Stimulated activated naive CD8-positive, alpha-beta T cell treated with anti-CD3 and anti-CD28 coated beads, Interleukin-15, Interleukin-2, amounts not matched to agents 100 U/mL and 50 U/mL, for 24 hours (primary cell): ENCODE measurements at regions not wholly inside any gene's neighbourhood (a gene's known extent, or its start where the extent isn't known, plus 50 kb on each side); places are given as distances from the start of the nearest gene placed in this dataset.
A peak's percentile ranks its signal among the peaks of the same experiment; 100 is the strongest.

Experiments
- ATAC-seq: fragments of 150-1000 bp; cut with Tn5 transposase; one replicate; pipeline ENCODE4 v1.10.0; 2021
- DNase-seq: peaks from one replicate; pipeline ENCODE4 v3.0.0; 2021

DNA sequence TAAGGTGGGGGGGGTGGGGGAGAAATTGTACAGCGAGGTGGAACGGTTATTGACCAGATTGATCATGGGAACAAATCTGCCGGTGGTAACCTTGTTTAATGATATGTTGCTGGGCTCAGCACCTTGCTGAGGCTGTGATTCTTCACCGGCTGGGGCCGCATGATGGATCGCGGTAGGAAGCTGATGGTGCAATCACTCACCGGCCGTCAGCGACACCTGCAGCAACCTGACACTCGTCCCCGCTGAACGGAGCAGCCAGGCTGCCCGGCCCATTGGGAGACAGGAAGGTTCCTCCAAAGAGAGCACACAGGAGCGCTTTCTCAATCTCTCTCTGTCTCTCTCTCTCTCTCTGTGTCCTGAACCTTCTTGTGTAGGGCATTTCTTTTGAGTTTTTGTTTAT, 128.5 kb upstream of the RRP15 start:
- DNase-seq = no peak

DNA sequence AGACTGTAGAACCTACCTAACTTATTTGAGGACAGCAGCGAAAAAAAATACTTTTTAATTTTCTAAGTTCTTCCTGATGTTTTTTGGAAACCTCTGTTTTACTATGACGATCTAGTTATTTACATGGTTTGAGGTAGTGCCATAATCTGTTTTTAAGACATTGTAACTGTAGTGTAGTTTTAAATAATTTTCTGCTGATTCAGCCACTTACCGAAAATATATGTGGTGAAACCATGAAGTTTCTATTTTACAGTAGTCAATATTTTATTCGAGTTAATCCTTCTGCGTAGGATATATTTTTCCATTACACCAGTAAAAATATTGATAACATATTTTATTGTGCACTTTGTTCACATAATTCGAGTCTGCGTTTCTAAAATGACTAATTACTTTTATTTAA, 121.7 kb upstream of the RRP15 start:
- DNase-seq = no peak
- ATAC-seq = no peak

More for the DNA sequence above, 128.5 kb upstream of the RRP15 start:
- no peak for ATAC-seq

DNA sequence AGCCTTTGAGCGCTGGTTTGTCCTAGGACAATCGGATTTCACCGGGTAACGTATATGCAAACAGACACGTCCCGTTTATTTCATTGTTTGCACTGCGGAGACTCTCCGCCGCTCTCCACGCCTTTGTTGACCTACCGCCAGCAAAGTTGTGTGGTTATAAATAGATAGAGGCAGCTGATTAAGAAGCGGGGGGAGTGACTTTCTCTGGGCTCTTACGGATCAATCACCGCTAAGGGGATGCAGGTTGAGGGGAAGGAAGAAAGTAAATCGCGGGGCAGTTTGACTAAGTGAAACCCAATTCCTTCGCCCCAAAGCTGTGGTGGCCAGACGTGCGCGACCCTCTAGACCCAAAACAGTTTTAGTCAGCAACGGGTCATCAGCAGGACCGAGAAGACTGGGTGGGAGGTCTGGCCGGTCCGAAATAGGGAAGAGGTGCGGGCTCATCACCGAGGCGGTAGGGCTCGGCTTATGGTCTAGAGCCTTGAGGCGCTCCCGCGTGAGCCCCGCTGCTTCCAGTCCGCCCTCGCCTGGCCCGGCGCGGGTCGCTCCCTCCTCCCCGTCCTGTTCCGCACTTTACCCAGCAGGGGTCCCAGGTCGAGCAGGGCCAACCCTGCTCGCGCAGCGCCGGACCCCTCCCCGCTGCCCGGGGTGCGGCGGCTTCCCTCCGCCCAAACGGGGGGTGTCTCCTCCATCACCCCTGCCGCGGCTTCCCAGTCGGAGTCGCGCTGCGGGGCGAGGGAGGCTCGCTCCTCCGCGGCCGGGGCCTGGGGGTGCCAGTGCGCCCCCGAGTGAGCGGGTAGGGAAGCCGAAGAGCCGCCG, 120.8 kb upstream of the RRP15 start:
- DNase-seq (peak; percentile 6), ATAC-seq (peak; percentile 43)

DNA sequence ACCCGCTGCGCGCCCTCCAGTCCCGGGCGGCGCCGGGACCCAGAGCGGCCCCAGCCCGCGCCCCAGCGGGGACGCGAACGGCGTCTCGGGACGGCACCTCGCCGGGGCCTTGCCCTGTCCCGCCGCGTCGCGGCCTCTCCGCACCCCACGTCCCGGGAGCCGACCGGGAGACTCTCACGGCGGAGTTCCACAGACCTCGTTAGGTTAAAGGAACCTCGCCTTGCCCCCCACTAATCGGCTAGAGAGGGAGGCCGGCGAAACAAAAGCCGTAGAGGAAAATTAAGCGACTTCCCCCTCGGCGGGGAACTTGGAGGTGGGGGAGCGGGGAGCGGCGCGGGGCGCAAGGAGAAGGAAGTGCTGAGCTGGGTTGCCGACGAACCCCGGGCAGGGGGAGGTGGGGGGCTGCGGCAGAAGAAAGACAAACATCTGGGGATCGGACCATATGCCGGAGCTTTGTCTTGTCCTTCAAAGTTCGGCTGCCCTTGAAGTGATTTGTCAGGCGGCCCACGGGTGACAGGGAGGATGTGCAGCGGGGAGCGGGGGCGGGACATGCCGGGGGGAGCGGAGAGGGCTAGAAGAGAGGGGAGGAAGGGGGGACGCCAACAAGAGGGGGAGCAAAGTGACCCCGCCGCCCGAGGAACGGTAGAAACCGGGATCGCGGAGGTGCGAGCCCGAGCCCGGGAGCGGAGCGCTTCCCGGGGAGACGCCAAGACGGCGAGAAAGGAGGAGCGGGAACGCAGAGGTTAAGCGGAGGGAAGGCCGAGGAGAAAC, 120.0 kb upstream of the RRP15 start:
- ATAC-seq (peak; percentile 46), DNase-seq (peak; percentile 10)

- DNase-seq = no peak
- ATAC-seq = no peak
These were observed 119.4 kb upstream of the RRP15 start for GRCh38 chr1:218165701-218166114.

- no peak for DNase-seq
- no peak for ATAC-seq
These were observed 118.7 kb upstream of the RRP15 start for GRCh38 chr1:218166268-218166945.

DNA sequence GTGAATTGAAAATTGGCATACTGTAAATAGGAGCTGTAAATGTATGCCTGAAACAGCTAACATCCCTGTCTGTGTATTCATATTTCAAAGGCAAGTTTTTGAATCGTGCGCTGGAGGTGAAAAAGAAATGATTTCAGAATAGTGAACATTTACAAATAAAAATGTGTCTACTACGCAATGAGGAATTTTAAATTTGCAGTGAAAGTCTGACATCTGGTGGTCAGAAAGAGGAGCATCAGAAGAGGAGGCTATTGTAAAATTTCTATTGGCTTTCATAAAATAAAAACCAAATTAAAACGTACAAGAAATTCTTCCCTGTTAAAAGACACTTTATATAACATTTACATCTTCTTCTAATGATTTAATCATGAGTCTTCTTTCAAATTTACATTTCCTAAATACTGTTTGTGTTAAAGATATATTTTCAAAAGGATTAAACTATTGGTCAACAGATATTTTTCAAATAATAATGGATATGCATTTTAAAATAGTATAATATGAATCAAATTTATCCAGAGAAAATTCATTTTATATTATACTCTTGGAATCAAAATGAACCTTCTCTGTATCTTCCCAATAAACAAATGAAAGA, 113.7 kb upstream of the RRP15 start:
- no peak for DNase-seq
- no peak for ATAC-seq

DNA sequence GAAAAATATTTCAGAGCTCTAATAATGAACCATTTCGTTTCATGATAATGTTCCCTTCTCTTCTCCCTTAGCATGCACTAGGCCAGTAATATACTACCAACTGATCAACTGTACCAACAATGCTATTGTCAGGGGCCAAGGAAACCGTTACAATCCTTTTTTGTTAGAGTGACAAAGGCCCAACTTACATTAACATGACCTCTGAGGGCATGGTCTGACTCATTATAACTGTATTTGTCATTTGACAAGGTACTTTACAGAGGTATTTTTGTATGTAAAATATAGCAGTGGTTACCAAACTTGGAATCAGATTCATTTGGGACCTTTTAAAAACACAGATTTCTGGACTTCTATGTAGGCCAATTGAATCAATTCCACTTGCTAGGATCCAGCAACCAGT, 102.6 kb upstream of the RRP15 start:
- ATAC-seq = no peak
- DNase-seq = no peak

DNA sequence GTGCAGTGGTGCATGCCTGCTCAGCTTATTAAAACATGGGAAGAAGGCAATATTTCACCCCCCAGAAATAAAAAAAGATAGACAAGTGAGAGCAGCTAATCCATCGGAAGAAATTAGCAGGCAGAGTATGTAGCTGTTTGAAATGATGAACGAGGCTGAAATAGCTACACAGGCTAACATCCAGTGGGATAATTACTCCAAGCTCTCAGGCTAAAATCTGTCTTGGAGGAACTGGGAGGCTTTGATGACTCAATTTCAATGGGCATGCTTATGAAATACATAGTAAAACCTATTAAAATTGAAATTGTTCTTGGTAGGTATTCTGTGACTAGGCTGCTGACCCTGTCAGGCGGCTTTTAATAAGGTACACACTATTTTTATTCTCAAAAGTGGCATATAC, 84.1 kb upstream of the RRP15 start:
- DNase-seq = no peak
- no peak for ATAC-seq

DNA sequence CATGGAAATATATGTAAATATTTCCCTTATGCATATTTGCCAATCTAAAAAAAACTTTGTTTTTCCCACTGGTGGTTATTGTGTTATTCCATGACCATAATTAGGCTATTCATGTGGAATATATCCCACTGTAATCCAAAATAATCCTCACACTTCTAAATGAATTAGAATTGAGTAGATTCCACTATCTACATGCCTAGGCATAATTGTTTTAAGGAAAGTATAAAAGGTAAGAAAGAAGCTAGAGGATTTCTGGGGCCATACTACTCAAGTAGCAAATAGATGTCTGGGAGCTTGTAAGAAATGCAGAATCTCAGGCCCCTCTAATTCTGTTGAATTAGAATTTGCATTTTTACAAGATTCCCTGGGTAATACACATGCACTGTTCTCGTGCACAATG, 83.5 kb upstream of the RRP15 start:
- no peak for DNase-seq
- ATAC-seq = no peak

- ATAC-seq = no peak
- DNase-seq = no peak
These were observed 79.4 kb upstream of the RRP15 start for GRCh38 chr1:218205721-218206120.

DNA sequence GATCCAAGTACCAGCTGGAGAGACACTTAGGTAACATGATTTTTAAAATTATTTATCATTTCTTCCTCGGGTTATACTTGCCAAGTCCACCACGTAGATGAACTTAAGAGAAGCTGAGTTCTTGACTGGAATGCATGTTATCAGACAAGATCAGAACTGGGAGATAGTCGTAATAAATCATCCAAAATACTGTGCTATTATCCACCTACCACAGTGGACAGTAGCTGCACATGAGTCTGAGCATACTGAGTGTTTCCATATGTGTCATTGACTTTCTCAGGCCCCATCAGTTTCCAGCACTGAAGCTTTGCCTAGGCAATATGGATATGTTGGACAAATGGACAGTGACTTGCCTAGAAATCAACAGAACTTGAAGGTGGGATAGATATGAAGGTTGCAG, 77.9 kb upstream of the RRP15 start:
- ATAC-seq (no peak), DNase-seq (no peak)

DNA sequence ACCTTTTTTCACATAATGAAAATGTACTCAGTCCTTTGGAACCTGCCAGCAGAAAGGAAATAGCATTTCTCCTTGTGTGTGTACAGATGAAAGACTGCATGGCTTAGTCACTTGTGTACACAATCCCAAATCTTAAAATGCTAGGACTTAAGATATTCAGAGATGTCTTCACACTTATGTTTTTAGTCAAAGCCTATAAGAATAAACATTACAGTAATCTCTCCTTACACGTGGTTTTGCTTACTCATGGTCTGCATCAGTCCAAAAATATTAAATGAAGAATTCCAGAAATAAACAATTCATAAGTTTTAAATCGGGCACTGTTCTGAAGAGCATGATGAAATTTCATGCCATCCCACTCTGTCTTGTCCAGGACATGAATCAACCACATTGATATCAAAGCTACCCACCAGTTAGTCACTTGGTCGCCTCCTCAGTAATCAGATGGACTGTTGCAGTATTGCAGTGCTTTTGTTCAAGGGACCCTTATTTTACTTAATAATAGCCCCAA, 75.7 kb upstream of the RRP15 start:
- DNase-seq = no peak
- ATAC-seq = no peak

- ATAC-seq (no peak), DNase-seq (no peak)
These were observed 73.9 kb upstream of the RRP15 start for GRCh38 chr1:218211241-218211640.

- ATAC-seq = no peak
These were observed 68.1 kb upstream of the RRP15 start for GRCh38 chr1:218217040-218217439.

DNA sequence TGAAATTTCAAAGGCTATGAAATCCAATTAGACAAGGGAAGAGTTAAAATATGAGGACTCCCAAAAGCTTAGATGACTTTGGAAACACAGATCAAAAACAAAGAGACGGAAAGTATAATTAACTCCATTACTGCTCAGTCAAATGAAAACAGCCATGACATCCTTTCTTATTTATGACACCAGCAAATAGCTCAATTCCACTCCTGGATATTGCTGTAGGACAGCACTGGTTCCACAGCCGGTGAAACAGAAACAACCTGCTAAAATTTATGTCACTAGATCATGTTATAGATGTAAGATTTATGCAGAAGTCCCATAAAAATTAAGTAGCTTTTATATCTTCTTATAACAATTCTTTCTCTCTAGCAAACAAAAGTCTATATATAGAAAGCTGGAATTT, 65.6 kb upstream of the RRP15 start:
- ATAC-seq = no peak

More at GRCh38 chr1:218217040-218217439, 68.1 kb upstream of the RRP15 start:
- no peak for DNase-seq

DNA sequence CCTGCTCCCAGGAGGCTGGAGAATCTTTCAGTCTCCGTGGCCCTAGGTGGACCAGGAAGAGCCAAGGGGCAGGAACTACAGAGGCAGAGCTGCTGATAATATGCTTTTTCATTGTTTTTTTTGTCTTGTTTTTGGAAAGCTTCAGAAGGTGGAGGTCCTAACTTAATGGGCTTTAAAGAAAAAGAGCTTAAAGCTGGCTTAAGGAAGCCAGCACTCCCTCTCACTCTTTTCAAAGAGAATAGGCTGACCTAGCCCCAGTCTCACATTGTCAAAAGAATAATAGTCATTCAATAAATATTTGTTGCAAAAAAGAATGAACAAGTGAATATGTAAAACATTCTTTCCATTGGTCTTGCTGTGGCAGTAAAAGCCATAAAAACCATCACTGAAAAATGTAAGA, 61.0 kb upstream of the RRP15 start:
- no peak for DNase-seq
- no peak for ATAC-seq

More for the DNA sequence above, 65.6 kb upstream of the RRP15 start:
- no peak for DNase-seq

GRCh38 chr1:218226005-218226404, 59.1 kb upstream of the RRP15 start:
- DNase-seq (no peak), ATAC-seq (no peak)
